AG09309 (cell line): ENCODE measurements at regions not wholly inside any gene's neighbourhood (a gene's known extent, or its start where the extent isn't known, plus 50 kb on each side); places are given as distances from the start of the nearest gene placed in this dataset.
"Not testable (repeated sequence)": the region's sequence is repeated elsewhere in the genome, so short reads cannot be mapped to it uniquely, and the experiment has no call there.

Experiments used
- DNase-seq: peaks from one replicate; pipeline ENCODE4 v3.0.0-alpha.2; 2010; ENCODE audit warnings: low read depth
- H3K4me3 ChIP-seq: 2 replicates; pipeline ENCODE4 v1.5.1; 2011; ENCODE audit warnings: mild to moderate bottlenecking, low read depth, low read length, moderate library complexity; ENCODE audit not compliant: control insufficient read depth
- TF ChIP-seq, protein P1 (sequence below): IDR thresholded peaks from 2 replicates; pipeline ENCODE4 v1.5.1; 2011; ENCODE audit warnings: mild to moderate bottlenecking, low read depth, low read length, inconsistent platforms; ENCODE audit not compliant: insufficient read depth, control insufficient read depth; ENCODE audit errors: missing control alignments

GRCh38 chr11:104688731-104689130 is 209.5 kb downstream of the CASP12 start:
- TF ChIP-seq, protein P1, sequence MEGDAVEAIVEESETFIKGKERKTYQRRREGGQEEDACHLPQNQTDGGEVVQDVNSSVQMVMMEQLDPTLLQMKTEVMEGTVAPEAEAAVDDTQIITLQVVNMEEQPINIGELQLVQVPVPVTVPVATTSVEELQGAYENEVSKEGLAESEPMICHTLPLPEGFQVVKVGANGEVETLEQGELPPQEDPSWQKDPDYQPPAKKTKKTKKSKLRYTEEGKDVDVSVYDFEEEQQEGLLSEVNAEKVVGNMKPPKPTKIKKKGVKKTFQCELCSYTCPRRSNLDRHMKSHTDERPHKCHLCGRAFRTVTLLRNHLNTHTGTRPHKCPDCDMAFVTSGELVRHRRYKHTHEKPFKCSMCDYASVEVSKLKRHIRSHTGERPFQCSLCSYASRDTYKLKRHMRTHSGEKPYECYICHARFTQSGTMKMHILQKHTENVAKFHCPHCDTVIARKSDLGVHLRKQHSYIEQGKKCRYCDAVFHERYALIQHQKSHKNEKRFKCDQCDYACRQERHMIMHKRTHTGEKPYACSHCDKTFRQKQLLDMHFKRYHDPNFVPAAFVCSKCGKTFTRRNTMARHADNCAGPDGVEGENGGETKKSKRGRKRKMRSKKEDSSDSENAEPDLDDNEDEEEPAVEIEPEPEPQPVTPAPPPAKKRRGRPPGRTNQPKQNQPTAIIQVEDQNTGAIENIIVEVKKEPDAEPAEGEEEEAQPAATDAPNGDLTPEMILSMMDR = no peak
- no peak for DNase-seq
- no peak overlapping the region for H3K4me3 ChIP-seq

DNA sequence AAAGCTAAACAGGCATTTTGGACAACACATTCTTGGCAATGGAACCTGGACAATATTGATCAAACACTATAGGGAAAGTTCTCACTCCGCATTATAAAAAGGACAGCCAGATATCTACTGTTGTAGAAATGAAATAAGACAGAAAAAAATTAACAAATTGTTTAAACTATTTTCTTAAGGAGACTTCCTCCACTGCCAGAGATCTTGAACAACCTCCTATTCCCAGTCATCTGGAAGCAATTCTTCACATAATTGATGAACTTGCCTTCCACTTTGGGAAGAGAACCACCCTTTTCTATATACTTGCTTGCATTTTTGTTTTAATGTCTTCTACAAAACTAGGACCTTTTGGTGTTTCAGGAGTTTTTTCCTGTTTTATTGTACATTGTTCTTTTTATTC is 216.1 kb downstream of the CASP12 start:
- no peak overlapping the region for H3K4me3 ChIP-seq
- no peak for DNase-seq
- TF ChIP-seq, protein P1 = no peak

DNA sequence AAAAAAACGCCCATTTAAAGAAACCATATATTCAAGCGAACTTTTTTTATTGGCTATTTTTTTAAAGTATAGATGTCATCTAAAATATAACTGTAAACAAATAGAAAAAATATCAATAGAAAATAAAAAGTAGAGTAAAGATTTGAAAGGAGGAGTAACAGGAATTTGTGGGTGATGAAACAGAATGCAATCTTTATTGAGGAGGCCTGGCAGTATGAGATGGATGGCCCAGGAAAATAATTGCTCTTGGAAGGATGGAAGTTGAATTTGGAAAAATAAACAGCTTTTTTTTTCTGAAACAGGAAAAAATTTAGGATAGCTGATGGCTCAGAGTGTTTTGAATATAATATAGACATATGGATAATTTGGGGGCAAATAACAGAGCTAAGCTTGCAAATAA is 219.0 kb downstream of the CASP12 start:
- no peak for DNase-seq
- H3K4me3 ChIP-seq = no peak overlapping the region
- TF ChIP-seq, protein P1 = no peak

GRCh38 chr11:104678408-104678807 is 219.9 kb downstream of the CASP12 start:
- TF ChIP-seq, protein P1 = no peak
- no peak overlapping the region for H3K4me3 ChIP-seq

DNA sequence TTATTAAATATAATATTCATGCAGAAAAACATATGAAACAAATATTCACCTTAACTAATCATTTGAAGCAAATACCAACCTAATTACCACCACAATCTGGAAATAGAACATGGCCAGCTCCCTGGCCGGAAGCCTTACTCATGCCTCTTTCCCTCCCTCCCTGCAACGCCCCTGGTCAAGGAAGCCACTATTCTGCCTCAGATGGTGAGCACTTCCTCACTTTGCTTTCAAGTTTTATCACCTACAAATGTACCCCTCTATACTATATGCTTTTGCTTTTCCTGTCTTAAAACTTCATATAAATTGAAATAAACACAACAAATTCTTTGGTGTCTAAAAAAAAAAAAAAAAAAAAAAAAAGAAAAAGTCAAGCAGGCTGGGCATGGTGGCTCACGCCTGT is 221.2 kb downstream of the CASP12 start:
- DNase-seq, H3K4me3 ChIP-seq: not testable (repeated sequence)

More at GRCh38 chr11:104678408-104678807, 219.9 kb downstream of the CASP12 start:
- DNase-seq = no peak

GRCh38 chr11:104672897-104673296 is 225.4 kb downstream of the CASP12 start:
- no peak overlapping the region for H3K4me3 ChIP-seq
- TF ChIP-seq, protein P1 = no peak
- no peak for DNase-seq

- DNase-seq = peak; percentile 45
- TF ChIP-seq, protein P1 = no peak
- H3K4me3 ChIP-seq = no peak overlapping the region
Measured at GRCh38 chr11:104668797-104669463, 229.3 kb downstream of the CASP12 start.
